Smooth muscle cell (in vitro differentiated cells): ENCODE measurements at regions not wholly inside any gene's neighbourhood (a gene's known extent, or its start where the extent isn't known, plus 50 kb on each side); places are given as distances from the start of the nearest gene placed in this dataset.
"Not testable (repeated sequence)": the region's sequence is repeated elsewhere in the genome, so short reads cannot be mapped to it uniquely, and the experiment has no call there.

Experiments
- DNase-seq: peaks from one replicate; lab custom pipeline; 2025; ENCODE audit not compliant: unreplicated experiment; lab: John Stamatoyannopoulos, UW
- H2AFZ ChIP-seq: fragments of 200-600 bp; sonication (generic); 2 replicates; pipeline ENCODE4 v1.6.0; 2016; ENCODE audit warnings: antibody characterized with exemption, low read depth, mild to moderate bottlenecking
- H3F3A ChIP-seq: fragments of 200-600 bp; sonication (generic); 2 replicates; pipeline ENCODE4 v1.6.0; 2017; ENCODE audit warnings: antibody characterized with exemption, low read depth
- H3K27ac ChIP-seq: fragments of 200-600 bp; sonication (generic); 2 replicates; pipeline ENCODE4 v1.5.1; 2016; ENCODE audit warnings: low read depth, mild to moderate bottlenecking
- H3K27me3 ChIP-seq: fragments of 200-600 bp; sonication (generic); 2 replicates; pipeline ENCODE4 v1.6.1; 2016; ENCODE audit warnings: low read depth, mild to moderate bottlenecking
- H3K36me3 ChIP-seq: fragments of 200-600 bp; sonication (generic); 2 replicates; pipeline ENCODE4 v1.5.1; 2016; ENCODE audit warnings: low read depth
- H3K4me1 ChIP-seq: fragments of 200-600 bp; sonication (generic); 2 replicates; pipeline ENCODE4 v1.5.1; 2016; ENCODE audit warnings: low read depth
- H3K4me2 ChIP-seq: fragments of 200-600 bp; sonication (generic); 2 replicates; pipeline ENCODE4 v1.6.0; 2016; ENCODE audit warnings: mild to moderate bottlenecking
- H3K4me3 ChIP-seq: fragments of 200-600 bp; sonication (generic); 2 replicates; pipeline ENCODE4 v1.5.1; 2016; ENCODE audit warnings: mild to moderate bottlenecking
- H3K79me2 ChIP-seq: fragments of 200-600 bp; sonication (generic); 2 replicates; pipeline ENCODE4 v1.6.0; 2016; ENCODE audit warnings: low read depth, mild to moderate bottlenecking
- H3K9ac ChIP-seq: fragments of 200-600 bp; sonication (generic); 2 replicates; pipeline ENCODE4 v1.6.0; 2016; ENCODE audit warnings: low read depth
- H3K9me3 ChIP-seq: fragments of 200-600 bp; sonication (generic); replicated peaks from 2 replicates; pipeline ENCODE4 v1.5.1; 2016; ENCODE audit warnings: low read depth
- H4K20me1 ChIP-seq: fragments of 200-600 bp; sonication (generic); 2 replicates; pipeline ENCODE4 v1.6.0; 2016; ENCODE audit warnings: low read depth
- WGBS: methylation state at CpG from one replicate; pipeline ENCODE4 v1.1.7; 2016; ENCODE audit warnings: low lambda C conversion rate; 5-methylcytosine and 5-hydroxymethylcytosine counted together
- TF ChIP-seq, protein P1 (sequence below): fragments of 200-600 bp; sonication (generic); IDR thresholded peaks from 2 replicates; pipeline ENCODE4 v1.5.1; 2017; ENCODE audit warnings: borderline replicate concordance, mild to moderate bottlenecking, antibody characterized with exemption; ENCODE audit not compliant: insufficient read depth, poor library complexity, severe bottlenecking

GRCh38 chr12:127600211-127600610 lies 666.8 kb upstream of the TMEM132C start:
- DNase-seq, result no peak
- Histone ChIP-seq H3K9me3 (no peaks in the 10 kb centered on the region), H3K9ac (no peak overlapping the region), H3K4me2 (no peak overlapping the region), H3K4me3 (no peak overlapping the region), H2AFZ (no peak overlapping the region), H3K36me3 (no peaks in the 10 kb centered on the region), H3K27ac (no peak overlapping the region), H3K27me3 (no peaks in the 10 kb centered on the region), H3K79me2 (no peaks in the 10 kb centered on the region), H4K20me1 (no peaks in the 10 kb centered on the region), H3K4me1 (no peaks in the 10 kb centered on the region), H3F3A (no peaks in the 10 kb centered on the region)
- 74% methylated on average over 3 of the region's 3 CpGs for WGBS
- TF ChIP-seq, protein P1, sequence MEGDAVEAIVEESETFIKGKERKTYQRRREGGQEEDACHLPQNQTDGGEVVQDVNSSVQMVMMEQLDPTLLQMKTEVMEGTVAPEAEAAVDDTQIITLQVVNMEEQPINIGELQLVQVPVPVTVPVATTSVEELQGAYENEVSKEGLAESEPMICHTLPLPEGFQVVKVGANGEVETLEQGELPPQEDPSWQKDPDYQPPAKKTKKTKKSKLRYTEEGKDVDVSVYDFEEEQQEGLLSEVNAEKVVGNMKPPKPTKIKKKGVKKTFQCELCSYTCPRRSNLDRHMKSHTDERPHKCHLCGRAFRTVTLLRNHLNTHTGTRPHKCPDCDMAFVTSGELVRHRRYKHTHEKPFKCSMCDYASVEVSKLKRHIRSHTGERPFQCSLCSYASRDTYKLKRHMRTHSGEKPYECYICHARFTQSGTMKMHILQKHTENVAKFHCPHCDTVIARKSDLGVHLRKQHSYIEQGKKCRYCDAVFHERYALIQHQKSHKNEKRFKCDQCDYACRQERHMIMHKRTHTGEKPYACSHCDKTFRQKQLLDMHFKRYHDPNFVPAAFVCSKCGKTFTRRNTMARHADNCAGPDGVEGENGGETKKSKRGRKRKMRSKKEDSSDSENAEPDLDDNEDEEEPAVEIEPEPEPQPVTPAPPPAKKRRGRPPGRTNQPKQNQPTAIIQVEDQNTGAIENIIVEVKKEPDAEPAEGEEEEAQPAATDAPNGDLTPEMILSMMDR, result no peak

DNA sequence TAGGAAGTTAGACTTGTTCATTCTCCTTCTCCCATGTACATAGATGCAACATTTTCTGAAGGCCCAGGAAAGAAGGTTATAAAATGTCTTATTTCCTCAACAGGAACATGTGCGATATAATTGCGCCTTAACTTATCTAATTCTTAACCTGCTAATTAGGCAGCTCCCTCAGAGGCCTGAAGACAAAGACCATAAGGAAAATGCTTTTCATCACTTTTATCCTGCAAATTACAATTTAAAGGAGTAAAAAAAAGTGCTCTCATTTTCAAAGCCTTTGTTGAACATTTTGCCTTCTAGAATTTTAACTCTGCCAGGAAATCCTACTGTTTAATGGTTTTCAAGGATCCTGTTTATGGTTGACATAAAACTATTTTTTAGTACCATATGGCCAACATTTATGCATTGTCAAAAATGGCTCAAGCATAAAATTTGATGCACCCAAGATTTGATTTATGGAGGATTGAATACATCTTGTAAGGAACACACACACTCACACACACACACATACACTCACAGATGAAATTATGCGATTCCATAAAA lies 660.4 kb upstream of the TMEM132C start:
- Histone ChIP-seq H3K27me3 (no peaks in the 10 kb centered on the region), H2AFZ (no peak overlapping the region), H3K4me2 (no peak overlapping the region), H3K4me1 (no peaks in the 10 kb centered on the region), H3K9me3 (no peaks in the 10 kb centered on the region), H3K9ac (no peak overlapping the region), H3F3A (no peaks in the 10 kb centered on the region), H3K27ac (no peak overlapping the region), H3K79me2 (no peaks in the 10 kb centered on the region), H4K20me1 (no peaks in the 10 kb centered on the region), H3K36me3 (no peaks in the 10 kb centered on the region), H3K4me3 (no peak overlapping the region)
- no peak for DNase-seq
- WGBS, result 99% methylated on average over 3 of the region's 3 CpGs
- TF ChIP-seq, protein P1, result no peak

DNA sequence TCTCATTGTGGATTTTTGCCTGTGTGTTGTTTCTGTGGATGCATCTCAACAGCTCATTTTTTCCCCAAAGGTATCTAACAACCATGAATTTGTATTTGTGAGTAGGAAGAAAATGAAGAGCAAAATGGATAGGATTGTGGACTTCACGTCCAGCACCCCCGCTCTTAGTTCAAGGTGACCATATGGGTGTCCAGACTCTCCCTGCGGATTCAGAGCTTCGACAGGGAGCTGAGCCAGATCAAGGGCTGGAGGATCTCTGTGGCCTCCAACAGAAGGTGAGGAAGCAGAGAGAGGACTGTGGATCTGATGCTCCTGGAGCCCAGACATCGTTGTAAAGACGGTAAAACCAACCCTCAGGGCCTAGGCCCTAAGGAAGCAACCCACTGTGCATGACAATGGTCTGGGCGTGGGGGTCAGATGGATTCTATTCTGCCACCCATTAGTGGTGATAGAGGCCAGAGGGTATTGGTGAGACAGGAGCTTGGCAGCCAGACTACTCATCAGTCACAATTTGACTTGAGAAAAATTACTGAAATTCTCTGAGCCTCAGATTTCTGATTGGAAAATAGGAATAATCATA lies 659.7 kb upstream of the TMEM132C start:
- no peaks in the 10 kb centered on the region for H3K79me2 ChIP-seq
- no peak overlapping the region for H3K9ac ChIP-seq
- TF ChIP-seq, protein P1, result no peak
- 75% methylated on average over 7 of the region's 7 CpGs for WGBS
- no peaks in the 10 kb centered on the region for H3K36me3 ChIP-seq
- no peaks in the 10 kb centered on the region for H3K27me3 ChIP-seq
- no peak overlapping the region for H3K4me2 ChIP-seq
- no peaks in the 10 kb centered on the region for H3K4me1 ChIP-seq
- H4K20me1 ChIP-seq, result no peaks in the 10 kb centered on the region
- no peak overlapping the region for H2AFZ ChIP-seq
- no peak overlapping the region for H3K4me3 ChIP-seq
- no peaks in the 10 kb centered on the region for H3F3A ChIP-seq
- no peak overlapping the region for H3K27ac ChIP-seq
- no peak for DNase-seq
- no peaks in the 10 kb centered on the region for H3K9me3 ChIP-seq

- H3K36me3 ChIP-seq, H3K27me3 ChIP-seq, H2AFZ ChIP-seq, H3K9me3 ChIP-seq, H3K9ac ChIP-seq, H3K4me2 ChIP-seq, H4K20me1 ChIP-seq, H3K4me3 ChIP-seq, H3K4me1 ChIP-seq, H3F3A ChIP-seq, H3K79me2 ChIP-seq, DNase-seq, H3K27ac ChIP-seq: not testable (repeated sequence)
- 97% methylated on average over 7 of the region's 7 CpGs for WGBS
These were observed 658.6 kb upstream of the TMEM132C start for GRCh38 chr12:127608359-127608758.
